DMS114 treated with DMSO at 0.1 percent for 48 hours (cell line): ENCODE measurements at regions not wholly inside any gene's neighbourhood (a gene's known extent, or its start where the extent isn't known, plus 50 kb on each side); places are given as distances from the start of the nearest gene placed in this dataset.
"Not testable (repeated sequence)": the region's sequence is repeated elsewhere in the genome, so short reads cannot be mapped to it uniquely, and the experiment has no call there.

Experiments
- DNase-seq: peaks from one replicate; lab custom pipeline; 2025; ENCODE audit not compliant: unreplicated experiment; lab: John Stamatoyannopoulos, UW

DNA sequence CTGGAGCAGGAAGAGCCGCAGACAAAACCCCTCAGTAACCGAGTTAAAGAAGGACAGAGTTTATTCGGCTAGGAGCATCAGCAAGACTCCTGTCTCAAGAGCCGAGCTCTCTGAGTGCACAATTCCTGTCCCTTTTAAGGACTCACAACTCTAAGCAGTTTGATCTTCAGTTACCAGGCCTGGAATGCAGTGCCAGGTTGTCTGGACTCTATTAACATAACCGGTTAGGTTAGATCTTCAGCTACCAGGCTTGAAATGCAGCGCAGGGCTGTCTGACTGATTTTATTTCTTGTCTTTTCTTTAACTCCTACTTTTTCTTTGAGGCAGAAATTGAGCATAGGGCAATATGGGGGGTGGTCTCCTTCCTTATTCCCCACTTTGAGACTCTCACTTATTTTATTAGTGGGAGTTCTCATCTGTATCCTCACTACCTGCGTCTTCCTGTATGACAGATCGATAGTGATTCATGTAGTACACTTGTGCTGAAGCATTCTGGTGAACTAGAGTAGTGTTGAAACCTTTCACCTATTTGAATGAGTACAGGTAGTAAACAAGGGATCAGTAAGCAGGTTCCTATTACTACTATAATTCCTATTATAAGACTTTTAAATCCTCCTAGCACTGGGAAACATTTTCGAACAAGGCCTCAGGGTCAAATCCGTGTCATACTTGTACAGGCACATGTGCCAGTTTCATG is 325.0 kb downstream of the CGGBP1 start:
- DNase-seq, result no peak

DNA sequence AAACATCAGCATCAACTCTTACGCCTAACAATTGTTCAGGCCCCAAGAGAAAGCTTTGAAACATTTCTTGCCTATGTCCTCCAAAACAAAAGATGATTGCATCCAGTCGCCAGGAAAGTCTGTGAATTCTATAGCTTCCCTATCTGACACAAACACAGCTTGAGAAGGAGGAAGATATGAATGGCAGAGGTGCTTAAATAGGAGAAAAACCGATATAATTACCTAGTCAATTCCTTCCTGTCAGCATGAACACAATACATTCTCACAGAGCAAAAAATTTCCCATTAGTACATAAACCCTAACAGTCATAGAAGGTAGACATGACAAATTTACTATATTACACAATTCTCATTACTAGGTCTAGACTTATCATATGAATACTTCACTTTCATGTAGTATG is 326.5 kb downstream of the CGGBP1 start:
- no peak for DNase-seq

DNA sequence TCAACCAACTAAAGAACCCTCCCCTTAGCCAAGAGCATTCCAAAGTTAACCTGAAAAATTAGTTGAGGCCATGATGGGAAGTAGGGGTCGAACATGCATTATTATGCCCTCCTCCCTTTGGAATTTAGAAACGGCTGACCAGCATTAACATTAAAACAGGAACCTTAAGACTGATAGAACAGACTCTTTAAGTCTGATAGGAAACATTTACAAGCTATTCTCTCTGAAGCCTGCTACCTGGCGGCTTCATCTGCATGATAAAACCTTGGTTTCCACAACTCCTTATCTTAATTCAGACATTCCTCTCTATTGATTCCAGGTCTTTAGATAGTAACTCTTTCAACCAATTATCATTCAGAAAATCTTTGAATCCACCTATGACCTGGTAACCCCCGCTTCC is 331.0 kb downstream of the CGGBP1 start:
- no peak for DNase-seq

DNA sequence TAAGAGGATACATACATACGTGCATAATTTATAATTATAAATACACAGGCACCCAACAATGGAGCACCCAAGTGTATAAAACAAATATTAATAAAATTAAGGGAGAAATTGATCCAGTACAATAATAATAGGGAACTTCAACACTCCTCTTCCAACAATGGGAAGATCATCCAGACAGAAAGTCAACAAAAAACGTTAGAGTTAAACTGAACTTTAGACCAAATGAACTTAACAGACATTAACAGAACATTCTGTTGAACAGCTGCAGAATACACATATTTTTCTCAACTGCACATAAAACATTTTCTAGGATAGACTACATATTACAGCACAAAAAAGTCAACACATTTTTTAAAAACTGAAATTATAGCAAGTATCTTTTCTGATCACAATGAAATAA is 339.7 kb downstream of the CGGBP1 start:
- no peak for DNase-seq

DNA sequence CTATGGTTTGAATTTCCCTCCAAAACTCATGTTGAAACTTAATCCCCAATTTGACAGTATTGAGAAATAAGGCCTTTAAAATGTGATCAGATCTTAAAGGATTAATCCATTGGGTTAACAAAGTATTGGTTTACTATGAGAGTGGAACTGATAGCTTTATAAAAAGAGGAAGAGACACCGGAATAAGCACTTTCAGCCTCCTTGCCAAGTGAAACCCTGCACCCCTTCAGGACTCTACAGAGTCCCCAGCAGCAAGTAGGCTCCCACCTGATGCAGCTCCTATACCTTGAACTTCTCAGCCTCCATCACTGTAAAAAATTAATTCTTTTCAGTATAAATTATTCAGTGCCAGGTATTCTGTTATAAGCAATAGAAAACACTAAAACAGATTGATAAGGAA is 348.3 kb downstream of the CGGBP1 start:
- no peak for DNase-seq

DNA sequence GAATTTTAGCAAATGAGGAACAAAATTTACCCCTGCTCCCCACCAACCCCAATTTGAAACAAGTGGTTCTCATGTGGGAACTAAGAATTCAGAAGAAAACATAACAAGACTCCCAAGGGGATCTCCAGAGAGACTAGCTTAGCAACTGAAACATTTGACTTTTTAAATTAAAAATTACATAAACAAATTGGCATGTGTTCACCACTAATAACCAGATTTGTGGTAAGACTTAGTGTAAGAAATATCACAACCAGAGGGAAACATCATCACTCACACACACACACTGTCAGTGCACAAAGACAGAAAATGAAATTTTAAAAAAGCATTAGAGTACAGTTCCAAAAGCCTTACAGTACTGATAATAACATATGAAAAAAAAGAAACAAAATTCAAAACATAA is 348.8 kb downstream of the CGGBP1 start:
- no peak for DNase-seq

DNA sequence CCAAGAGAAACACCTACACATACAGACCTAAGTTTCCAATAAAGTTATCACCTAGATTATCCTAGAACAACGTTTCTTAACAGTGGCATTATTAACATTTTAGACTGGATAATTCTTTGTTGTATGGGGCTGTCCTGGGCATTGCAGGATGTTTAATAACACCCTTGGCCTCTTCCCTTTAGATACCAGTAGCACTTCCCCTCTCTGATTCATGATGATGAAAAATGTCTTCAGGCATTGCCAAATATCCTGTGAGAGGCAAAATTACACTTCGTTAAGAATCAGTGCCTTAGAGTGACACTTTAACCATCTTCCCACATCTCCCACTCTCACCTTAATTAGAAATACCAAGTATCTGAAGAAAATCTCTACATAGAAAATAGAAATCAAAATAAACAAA is 352.6 kb downstream of the CGGBP1 start:
- no peak for DNase-seq

DNA sequence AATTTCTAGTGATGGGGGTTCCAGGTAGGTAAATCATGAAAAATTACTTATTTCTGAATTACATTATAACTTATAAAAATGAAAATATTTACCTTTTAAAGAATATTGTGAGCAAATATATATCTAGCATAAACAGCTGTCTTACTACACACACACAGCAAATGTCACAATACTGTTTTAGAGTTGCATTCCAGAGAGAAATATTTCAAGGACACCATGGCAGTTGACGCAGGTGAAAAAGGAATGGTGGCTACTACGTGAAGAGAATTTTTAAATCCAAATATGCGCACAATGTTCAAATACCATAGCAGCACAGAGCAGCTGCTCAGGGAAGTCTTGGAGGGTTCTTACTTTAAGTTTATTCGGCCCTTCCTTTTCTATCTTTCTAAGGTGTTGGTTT is 356.2 kb downstream of the CGGBP1 start:
- no peak for DNase-seq

DNA sequence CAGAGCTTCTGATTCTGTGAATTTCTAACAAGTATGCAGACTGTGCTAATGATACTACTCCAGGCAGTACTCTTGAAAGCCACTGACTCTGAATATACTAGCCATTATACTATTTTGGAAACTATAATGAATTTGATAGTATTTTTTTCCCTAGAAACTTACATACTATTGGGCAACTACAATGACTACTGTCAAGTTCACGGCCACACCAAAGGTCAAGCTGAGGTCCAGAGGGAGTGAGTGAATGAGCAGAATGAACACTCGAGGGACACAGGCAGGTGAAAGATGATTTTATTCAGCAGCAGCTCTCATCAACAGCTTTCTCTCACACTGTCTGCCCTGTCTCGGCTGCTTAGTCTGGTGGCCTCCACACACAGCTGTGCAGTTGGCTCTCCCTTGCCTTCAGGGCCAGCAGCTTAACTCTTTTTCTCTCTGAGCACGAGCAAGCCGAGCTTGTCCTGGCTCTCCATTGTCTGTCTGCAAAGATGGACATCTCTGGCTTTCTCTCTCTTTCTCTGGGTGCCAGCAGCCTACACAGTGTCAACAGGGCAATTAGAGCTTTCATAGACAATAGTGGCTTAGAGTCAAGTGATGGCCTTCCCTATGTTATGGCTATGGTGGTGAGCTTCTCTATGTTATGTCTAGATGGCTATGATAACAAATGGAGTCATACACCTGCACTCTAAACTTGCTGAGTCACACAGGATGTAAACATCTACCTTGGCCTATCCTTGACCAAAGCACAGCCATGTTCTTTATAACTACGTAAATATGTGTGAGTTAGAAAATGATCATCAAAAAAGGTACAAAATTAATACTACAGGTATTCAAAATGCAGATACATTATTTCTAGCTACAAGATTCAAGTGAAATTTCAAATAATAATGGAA is 362.4 kb downstream of the CGGBP1 start:
- no peak for DNase-seq

DNA sequence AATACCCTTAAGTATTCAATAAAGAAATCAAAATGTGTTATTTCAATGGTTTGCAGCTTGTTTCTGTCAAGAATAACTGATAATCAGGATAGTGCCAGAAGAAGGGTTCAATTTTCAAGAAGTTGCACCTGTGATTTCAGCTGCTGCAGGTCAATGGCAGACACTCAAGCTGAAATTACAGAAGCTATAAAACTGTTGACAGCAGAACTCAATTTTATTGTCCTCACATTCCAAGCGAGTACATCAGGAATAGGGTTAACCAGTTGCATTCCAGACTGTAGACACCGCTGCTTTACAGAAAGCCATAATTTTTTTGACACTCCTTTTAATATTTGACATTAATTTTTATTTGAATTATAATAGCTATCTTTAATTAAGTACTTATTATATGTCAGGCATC is 364.1 kb downstream of the CGGBP1 start:
- DNase-seq, result no peak

DNA sequence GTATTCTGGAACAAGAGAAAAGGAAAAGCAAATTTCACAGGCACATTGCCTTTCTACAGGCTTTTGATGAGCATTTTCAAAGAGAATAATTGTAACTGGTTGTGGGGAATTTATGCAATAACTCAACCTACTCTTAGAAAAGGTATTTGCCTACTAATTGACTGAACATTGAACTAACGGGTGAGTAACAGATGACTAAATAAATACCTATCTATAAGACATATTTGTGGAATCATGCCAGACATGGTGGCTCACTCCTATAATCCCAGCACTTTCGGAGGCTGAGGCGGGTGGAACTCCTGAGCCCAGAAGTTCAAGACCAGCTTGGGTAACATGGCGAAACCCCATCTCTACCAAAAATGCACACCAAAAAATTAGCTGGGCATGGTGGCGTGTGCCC is 367.7 kb downstream of the CGGBP1 start:
- DNase-seq, result no peak

DNA sequence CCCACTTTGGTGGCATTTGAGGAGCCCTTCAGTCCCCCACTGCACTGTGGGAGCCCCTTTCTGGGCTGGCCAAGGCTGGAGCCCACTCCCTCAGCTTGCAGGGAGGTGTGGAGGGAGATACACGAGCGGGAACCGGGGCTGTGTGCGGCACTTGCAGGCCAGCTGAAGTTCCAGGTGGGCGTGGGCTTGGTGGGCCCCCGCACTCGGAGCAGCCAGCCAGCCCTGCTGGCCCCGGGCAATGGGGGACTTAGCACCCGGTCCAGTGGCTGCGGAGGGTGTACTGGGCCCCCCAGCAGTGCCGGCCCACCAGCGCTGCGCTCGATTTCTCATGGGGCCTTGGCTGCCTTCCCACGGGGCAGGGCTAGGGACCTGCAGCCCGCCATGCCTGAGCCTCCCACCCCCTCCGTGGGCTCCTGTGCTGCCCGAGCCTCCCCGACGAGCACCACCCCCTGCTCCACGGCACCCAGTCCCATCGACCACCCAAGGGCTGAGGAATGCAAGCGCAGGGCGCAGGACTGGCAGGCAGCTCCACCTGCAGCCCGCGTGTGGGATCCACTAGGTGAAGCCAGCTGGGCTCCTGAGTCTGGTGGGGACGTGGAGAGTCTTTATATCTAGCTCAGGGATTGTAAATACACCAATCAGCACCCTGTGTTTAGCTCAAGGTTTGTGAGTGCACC is 379.7 kb downstream of the CGGBP1 start:
- not testable (repeated sequence) for DNase-seq

DNA sequence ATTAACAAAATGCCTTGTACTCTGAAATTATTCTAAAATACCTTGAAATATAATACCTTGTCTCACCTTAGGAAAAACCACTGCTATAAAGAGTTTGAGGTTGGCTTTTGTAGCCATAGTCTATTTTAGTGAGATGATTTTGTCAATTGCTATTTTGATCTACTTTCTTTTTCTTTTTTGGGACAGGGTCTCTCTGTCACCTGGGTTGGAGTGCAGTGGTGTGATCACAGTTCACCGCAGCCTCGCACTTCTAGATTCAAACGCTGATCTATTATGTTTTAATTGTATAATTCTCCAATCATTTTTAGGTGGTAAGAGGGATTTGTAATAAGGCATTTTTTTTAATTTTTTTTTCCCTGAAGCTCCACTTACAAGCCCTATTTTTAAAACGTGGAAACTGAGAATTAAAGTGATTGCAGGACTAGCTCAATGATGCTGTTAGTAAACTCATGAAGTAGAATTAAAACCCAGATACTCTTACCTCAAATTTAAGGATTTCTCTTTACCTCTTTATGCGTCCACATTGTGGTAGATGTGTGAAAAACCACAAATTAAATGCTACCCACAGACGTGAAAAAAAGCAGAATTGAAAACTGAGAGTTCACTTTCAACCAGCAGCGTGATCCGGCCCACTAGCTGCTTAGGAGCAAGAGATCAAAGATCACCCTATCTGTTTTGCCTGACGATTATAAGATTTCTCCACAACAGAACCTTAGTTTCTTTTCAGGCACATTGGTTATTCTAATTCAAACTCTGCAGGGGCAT is 384.2 kb downstream of the CGGBP1 start:
- no peak for DNase-seq

DNA sequence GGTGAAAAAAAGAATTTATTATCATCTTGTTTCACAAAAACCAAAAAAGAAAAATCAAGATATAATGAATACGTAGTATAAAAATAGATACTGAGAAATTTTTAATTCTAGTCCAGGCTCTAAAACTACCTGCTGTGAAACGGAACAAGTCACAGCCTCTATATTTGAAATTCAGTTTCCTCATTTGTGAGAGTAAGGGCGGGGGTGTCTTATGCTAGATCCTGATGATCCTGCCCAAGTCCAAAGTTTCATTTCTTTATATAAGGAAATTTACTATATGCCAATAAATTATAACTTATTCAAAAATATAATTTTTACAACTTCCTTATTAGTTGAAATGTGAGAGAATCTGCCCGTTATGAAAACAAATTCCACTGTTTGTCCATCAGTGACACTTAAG is 385.7 kb downstream of the CGGBP1 start:
- DNase-seq, result no peak

DNA sequence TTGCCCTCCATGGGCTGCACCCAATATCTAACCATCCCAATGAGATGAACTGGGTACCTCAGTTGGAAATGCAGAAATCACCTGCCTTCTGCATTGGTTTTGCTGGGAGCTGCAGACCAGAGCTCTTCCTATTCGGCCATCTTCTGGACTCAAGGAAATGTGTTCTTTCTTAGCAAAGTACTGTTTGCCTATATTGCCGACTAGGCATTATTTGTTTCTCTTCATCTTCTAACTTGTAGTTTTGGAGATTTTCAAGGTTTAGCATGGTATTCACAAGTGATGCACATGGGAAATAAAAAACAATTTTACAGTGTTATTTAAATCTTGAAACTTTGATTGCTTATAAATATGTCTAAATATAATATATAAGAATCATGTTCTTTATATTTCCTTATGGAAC is 377.8 kb upstream of the POU1F1 start:
- DNase-seq, result no peak

DNA sequence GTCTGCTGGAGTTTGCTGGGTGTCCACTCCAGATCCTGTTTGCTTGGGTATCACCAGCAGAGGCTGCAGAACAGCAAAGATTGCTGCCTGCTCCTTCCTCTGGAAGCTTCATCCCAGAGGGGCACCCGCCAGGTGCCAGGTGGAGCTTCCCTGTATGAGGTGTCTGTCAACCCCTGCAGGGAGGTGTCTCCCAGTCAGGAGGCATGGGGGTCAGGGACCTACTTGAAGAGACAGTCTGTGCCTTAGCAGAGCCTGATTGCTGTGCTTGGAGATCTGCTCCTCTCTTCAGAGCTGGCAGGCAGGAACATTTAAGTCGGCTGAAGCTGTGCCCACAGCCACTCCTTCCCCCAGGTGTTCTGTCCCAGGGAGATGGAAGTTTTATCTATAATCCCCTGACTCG is 376.8 kb upstream of the POU1F1 start:
- not testable (repeated sequence) for DNase-seq

DNA sequence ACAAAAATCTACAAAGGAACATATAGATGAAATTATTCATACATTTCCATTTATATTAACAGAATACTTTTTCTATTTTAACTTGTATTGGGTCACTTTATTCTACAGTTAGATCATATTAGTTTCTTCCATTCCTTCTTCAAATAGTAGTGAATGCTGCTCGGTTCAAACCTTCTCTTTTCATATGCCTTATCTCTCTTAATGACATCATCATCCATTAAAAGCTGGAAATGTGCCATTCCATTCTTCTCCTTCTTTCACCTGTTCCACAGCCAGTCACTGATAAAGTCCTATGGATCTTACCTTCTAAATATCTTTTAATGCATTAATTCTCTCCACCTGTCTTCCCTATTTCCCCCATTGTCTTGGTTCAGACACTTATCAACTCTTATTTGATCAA is 358.0 kb upstream of the POU1F1 start:
- no peak for DNase-seq

DNA sequence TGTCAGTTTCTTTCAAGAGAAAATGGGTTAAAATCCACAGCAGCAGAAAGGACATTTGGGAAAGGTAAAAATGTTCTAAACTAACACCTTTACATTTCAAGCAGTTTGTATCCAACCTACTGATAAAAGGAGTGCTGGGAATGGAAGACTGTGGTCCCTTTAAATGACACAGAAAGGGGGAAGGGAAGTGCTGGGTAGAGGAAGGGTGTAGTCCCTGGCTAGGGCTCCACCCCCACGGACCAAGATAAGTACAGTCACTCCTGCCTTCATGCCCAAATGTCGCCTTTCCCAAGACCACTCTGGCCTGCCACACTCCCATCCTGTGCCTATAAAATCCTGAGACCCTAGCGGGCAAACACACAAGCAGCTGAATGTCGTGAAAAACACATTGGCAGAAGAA is 350.9 kb upstream of the POU1F1 start:
- no peak for DNase-seq

DNA sequence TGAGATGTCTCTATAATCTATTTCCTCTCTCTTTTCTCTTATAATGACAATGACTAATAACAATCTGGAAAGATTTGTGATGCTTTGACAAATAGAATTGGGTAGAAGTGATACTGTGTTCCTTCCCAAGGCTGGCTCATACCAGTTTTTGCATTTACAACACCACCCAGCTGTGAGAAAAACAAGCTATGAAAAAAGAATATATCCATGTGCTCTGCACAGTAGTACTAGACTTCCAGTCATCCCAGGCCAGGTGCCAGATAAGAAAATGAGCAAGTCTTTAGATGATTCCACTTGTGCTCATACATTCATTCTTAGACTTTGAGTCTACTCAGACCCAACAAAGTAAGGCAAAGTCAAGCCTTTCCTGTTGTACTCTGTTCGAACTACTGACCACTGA is 350.2 kb upstream of the POU1F1 start:
- DNase-seq, result no peak

DNA sequence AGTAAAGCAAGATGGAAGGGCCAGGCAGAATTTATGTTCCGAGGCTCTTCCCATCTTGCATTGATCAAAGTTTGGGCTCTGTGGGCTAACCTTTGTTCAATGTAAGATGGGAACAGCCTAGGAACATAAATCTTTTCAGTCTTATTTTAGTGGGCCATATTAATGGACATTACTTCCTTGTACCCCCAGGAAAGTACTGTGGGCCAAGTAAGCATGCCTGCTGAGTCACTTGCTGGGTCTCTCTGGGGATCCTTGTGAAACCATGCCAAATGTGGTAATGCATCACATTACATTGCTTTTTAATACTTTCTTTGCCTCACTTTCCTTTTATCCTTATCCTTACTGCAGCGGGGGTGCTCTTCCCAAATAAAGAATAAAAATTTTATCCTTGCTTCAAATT is 349.5 kb upstream of the POU1F1 start:
- DNase-seq, result no peak

DNA sequence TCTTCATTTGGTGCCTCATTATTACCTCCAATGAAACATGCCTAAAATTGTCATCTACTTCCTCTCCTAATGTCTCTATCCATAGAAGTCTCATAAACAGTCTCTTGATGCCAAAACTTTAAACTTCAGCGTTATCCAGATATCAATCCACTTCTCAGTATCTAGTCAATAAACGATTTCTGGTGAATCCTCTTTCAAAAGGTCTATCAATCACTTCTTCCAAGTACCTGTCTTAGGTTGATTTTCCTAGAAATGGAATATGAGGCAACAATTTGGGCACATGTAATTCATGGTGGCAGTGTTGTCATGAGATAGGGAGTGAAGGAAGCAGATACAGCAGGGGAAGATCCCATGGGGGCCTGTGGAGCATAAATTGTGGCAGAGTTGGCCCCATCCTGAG is 348.5 kb upstream of the POU1F1 start:
- DNase-seq, result no peak
